ENCODE measurements at regions not wholly inside any gene's neighbourhood (a gene's known extent, or its start where the extent isn't known, plus 50 kb on each side); places are given as distances from the start of the nearest gene placed in this dataset.

DNA sequence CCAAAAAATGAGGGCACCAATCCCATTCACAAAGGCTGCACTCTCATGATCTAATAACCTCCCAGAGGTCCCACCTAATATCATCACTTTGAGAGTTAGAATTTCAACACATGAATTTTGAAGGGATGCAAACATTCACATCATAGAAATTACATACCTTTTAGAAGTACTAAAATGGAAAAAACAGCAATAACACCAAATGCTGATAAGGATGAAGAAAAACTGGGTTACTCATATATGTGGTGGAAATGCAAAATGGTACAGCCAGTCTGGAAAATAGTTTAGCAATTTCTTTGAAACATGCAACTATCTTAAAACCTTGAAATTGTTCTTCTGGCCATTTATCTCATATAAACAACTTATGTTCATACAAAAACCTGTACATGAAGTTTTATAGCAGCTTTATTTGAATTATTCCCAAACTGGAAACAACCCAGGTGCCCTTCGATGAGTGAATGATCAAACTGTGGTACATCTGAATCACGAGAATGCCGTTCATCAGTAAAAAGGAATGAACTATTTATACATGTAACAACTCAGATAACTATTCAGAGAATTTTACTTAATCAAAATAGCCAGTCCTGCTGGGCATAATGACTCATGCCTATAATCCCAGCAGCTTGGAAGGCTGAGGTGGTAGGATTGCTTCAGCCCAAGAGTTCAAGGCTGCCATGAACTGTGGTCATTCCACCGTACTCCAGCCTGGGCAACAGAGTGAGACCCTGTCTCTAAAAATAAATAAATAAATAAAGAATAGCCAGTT lies 109.4 kb upstream of the SSTR1 start:
- Mint-ChIP-seq H3K36me3 (peaks cover 46% of the 10 kb centered on the region), H3K27ac (no peak overlapping the region), H3K4me1 (no peaks in the 10 kb centered on the region), H3K9me3 (peaks cover 73% of the 10 kb centered on the region), H3K4me3 (no peak overlapping the region), H3K27me3 (ENCODE audit: low read depth) (peaks cover 4% of the 10 kb centered on the region; the same call in 1 of the 2 replicates)
- ATAC-seq (no peak), DNase-seq (ENCODE audit: low spot score) (no peak)
- CTCF ChIA-PET, result no interaction called here
- POLR2A ChIA-PET, result no interaction called here
- TF ChIP-seq ATF3 (CRISPR knock-in tag; conservative IDR thresholded peaks at IDR 0.05) (no peak), ZBTB21 (CRISPR knock-in tag; IDR thresholded peaks at IDR 0.05; ENCODE audit: borderline replicate concordance) (no peak), PREB (CRISPR knock-in tag; IDR thresholded peaks at IDR 0.05; ENCODE audit: borderline replicate concordance) (no peak), ELF4 (CRISPR knock-in tag; IDR thresholded peaks at IDR 0.05; ENCODE audit: low read depth) (no peak), TEAD1 (CRISPR knock-in tag; IDR thresholded peaks at IDR 0.05) (no peak), JUN (CRISPR knock-in tag; IDR thresholded peaks at IDR 0.05) (no peak), CTCF (IDR thresholded peaks at IDR 0.05) (no peak), TCF7 (CRISPR knock-in tag; IDR thresholded peaks at IDR 0.05; ENCODE audit: low read depth) (no peak), ZNF232 (CRISPR knock-in tag; IDR thresholded peaks at IDR 0.05) (no peak), GABPB1 (CRISPR knock-in tag; IDR thresholded peaks at IDR 0.05) (no peak), GRHL2 (CRISPR knock-in tag; IDR thresholded peaks at IDR 0.05; ENCODE audit: insufficient replicate concordance, severe bottlenecking) (no peak)
- TF ChIP-seq, protein P1, sequence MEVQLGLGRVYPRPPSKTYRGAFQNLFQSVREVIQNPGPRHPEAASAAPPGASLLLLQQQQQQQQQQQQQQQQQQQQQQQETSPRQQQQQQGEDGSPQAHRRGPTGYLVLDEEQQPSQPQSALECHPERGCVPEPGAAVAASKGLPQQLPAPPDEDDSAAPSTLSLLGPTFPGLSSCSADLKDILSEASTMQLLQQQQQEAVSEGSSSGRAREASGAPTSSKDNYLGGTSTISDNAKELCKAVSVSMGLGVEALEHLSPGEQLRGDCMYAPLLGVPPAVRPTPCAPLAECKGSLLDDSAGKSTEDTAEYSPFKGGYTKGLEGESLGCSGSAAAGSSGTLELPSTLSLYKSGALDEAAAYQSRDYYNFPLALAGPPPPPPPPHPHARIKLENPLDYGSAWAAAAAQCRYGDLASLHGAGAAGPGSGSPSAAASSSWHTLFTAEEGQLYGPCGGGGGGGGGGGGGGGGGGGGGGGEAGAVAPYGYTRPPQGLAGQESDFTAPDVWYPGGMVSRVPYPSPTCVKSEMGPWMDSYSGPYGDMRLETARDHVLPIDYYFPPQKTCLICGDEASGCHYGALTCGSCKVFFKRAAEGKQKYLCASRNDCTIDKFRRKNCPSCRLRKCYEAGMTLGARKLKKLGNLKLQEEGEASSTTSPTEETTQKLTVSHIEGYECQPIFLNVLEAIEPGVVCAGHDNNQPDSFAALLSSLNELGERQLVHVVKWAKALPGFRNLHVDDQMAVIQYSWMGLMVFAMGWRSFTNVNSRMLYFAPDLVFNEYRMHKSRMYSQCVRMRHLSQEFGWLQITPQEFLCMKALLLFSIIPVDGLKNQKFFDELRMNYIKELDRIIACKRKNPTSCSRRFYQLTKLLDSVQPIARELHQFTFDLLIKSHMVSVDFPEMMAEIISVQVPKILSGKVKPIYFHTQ (CRISPR knock-in tag; IDR thresholded peaks at IDR 0.05), result no peak

DNA sequence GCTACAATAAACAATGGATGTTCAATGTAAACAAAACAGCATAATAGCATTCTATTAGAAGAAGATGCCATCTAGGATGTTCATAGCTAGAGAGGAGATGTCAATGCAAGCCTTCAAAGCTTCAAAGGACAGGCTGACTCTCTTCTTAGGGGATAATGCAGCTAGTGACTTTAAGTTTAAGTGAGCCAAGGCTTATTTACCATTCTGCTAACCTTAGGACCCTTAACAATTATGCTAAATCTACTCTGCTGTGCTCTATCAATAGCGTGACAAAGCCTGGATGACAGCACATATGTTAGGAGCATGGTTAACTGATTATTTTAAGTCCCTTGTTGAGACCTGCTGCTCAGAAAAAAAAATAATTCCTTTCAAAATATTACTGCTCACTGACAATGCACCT lies 106.0 kb upstream of the SSTR1 start:
- ATAC-seq (no peak), DNase-seq (ENCODE audit: low spot score) (no peak)
- H3K27me3 Mint-ChIP-seq (ENCODE audit: low read depth), result peaks cover 5% of the 10 kb centered on the region; the same call in 1 of the 2 replicates
- no peak overlapping the region for H3K27ac Mint-ChIP-seq
- no peak overlapping the region for H3K4me3 Mint-ChIP-seq
- peaks cover 56% of the 10 kb centered on the region for H3K9me3 Mint-ChIP-seq
- H3K4me1 Mint-ChIP-seq, result no peaks in the 10 kb centered on the region
- POLR2A ChIA-PET, result no interaction called here
- CTCF ChIA-PET, result interaction anchor here (0.5 kb wide), 1 partner anchor 118 kb away, joined by 3 read pairs; no protein-coding TSS in a partner anchor
- peaks cover 23% of the 10 kb centered on the region for H3K36me3 Mint-ChIP-seq
- no peak for TF ChIP-seq ZNF232 (CRISPR knock-in tag; IDR thresholded peaks at IDR 0.05)
- TF ChIP-seq, protein P2, sequence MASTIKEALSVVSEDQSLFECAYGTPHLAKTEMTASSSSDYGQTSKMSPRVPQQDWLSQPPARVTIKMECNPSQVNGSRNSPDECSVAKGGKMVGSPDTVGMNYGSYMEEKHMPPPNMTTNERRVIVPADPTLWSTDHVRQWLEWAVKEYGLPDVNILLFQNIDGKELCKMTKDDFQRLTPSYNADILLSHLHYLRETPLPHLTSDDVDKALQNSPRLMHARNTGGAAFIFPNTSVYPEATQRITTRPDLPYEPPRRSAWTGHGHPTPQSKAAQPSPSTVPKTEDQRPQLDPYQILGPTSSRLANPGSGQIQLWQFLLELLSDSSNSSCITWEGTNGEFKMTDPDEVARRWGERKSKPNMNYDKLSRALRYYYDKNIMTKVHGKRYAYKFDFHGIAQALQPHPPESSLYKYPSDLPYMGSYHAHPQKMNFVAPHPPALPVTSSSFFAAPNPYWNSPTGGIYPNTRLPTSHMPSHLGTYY (CRISPR knock-in tag; IDR thresholded peaks at IDR 0.05), result no peak
- TF ChIP-seq NFATC4 (CRISPR knock-in tag; IDR thresholded peaks at IDR 0.05), result no peak
- TF ChIP-seq ZNF263 (CRISPR knock-in tag; IDR thresholded peaks at IDR 0.05; ENCODE audit: low read depth), result no peak
- TF ChIP-seq PRDM15 (CRISPR knock-in tag; IDR thresholded peaks at IDR 0.05), result no peak
- no peak for TF ChIP-seq HMGA2 (CRISPR knock-in tag; IDR thresholded peaks at IDR 0.05)
- no peak for TF ChIP-seq ZNF416 (CRISPR knock-in tag; IDR thresholded peaks at IDR 0.05)
- no peak for TF ChIP-seq NR2C2 (CRISPR knock-in tag; IDR thresholded peaks at IDR 0.05)
- TF ChIP-seq, protein P3, sequence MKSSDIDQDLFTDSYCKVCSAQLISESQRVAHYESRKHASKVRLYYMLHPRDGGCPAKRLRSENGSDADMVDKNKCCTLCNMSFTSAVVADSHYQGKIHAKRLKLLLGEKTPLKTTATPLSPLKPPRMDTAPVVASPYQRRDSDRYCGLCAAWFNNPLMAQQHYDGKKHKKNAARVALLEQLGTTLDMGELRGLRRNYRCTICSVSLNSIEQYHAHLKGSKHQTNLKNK (CRISPR knock-in tag; IDR thresholded peaks at IDR 0.05), result no peak

All from WTC11 (cell line).